Tibial nerve (tissue), 4 donors: ENCODE measurements at regions not wholly inside any gene's neighbourhood (a gene's known extent, or its start where the extent isn't known, plus 50 kb on each side); places are given as distances from the start of the nearest gene placed in this dataset.

Experiments
- CTCF ChIP-seq, 5 experiments: fragments of 200-600 bp in 3 of 5; fragments of 450-650 bp in 2 of 5; sonication (generic) in 3 of 5; IDR thresholded peaks; one replicate each; pipeline ENCODE4 v1.5.1; 2016 to 2019; ENCODE audit warnings: antibody characterized with exemption in 5 of 5, mild to moderate bottlenecking in 3 of 5, moderate library complexity in 2 of 5
- EP300 ChIP-seq, 2 donors: sonication (generic); formaldehyde crosslinking; IDR thresholded peaks; one replicate each; pipeline ENCODE4 v1.6.1; 2017; ENCODE audit warnings: antibody characterized with exemption in 2 of 2, mild to moderate bottlenecking in 1 of 2
- POLR2A ChIP-seq, 2 donors: fragments of 450-650 bp; IDR thresholded peaks; one replicate each; pipeline ENCODE4 v1.6.1; 2017; ENCODE audit warnings: antibody characterized with exemption in 2 of 2, mild to moderate bottlenecking in 2 of 2, moderate library complexity in 2 of 2

- no peak for TF ChIP-seq CTCF (IDR thresholded peaks at IDR 0.05)
- TF ChIP-seq POLR2A (IDR thresholded peaks at IDR 0.05) = no peak
- TF ChIP-seq EP300 (IDR thresholded peaks at IDR 0.05) = no peak
Measured at GRCh38 chr20:5410470-5410869, 93.7 kb upstream of the PROKR2 start.
